DND-41 (cell line): ENCODE measurements at regions not wholly inside any gene's neighbourhood (a gene's known extent, or its start where the extent isn't known, plus 50 kb on each side); places are given as distances from the start of the nearest gene placed in this dataset.

ENCODE experiments used
- ATAC-seq: fragments of 200-7000 bp; cut with Tn5 transposase; 3 replicates; pipeline ENCODE4 v1.9.1; 2021; ENCODE audit warnings: low read depth; ENCODE audit not compliant: insufficient read depth
- DNase-seq: peaks from one replicate; pipeline ENCODE4 v3.0.0-alpha.2; 2020
- H2AFZ ChIP-seq: 2 replicates; pipeline ENCODE4 v1.6.0; 2012; ENCODE audit warnings: low read depth, low read length
- H3K27ac ChIP-seq: 2 replicates; pipeline ENCODE4 v1.5.1; 2012; ENCODE audit warnings: low read length, inconsistent platforms
- H3K27me3 ChIP-seq: fragments of 200-600 bp; sonication (generic); 2 replicates; pipeline ENCODE4 v1.6.0; 2012; ENCODE audit warnings: low read length, mild to moderate bottlenecking, inconsistent platforms; ENCODE audit not compliant: insufficient read depth, poor library complexity
- H3K36me3 ChIP-seq: 2 replicates; pipeline ENCODE4 v1.5.1; 2012; ENCODE audit warnings: low read length, inconsistent platforms; ENCODE audit not compliant: insufficient read depth
- H3K4me1 ChIP-seq: 2 replicates; pipeline ENCODE4 v1.5.1; 2012; ENCODE audit warnings: mild to moderate bottlenecking, low read length; ENCODE audit not compliant: insufficient read depth
- H3K4me2 ChIP-seq: 2 replicates; pipeline ENCODE4 v1.6.0; 2012; ENCODE audit warnings: mild to moderate bottlenecking, moderate library complexity, low read length, inconsistent platforms; ENCODE audit not compliant: insufficient read depth
- H3K4me3 ChIP-seq, 2 experiments: fragments of 200-600 bp in 1 of 2; shearing (Covaris generic) in 1 of 2; 2 replicates each; pipeline ENCODE4 v1.5.1; 2012 to 2016; ENCODE audit warnings: inconsistent platforms in 2 of 2, low read length in 2 of 2, mild to moderate bottlenecking in 2 of 2, low read depth in 1 of 2, moderate library complexity in 1 of 2
- H3K79me2 ChIP-seq: 2 replicates; pipeline ENCODE4 v1.6.0; 2012; ENCODE audit warnings: low read length, inconsistent platforms; ENCODE audit not compliant: insufficient read depth
- H3K9ac ChIP-seq: 2 replicates; pipeline ENCODE4 v1.6.0; 2012; ENCODE audit warnings: low read depth, mild to moderate bottlenecking, inconsistent platforms, low read length, moderate library complexity
- H3K9me3 ChIP-seq: 2 replicates; pipeline ENCODE4 v1.5.1; 2012; ENCODE audit warnings: low read length, moderate library complexity, mild to moderate bottlenecking, inconsistent platforms; ENCODE audit not compliant: insufficient read depth, severe bottlenecking
- H4K20me1 ChIP-seq: 2 replicates; pipeline ENCODE4 v1.6.0; 2012; ENCODE audit warnings: low read length; ENCODE audit not compliant: insufficient read depth
- EZH2 ChIP-seq: IDR thresholded peaks from 3 replicates; pipeline ENCODE4 v1.6.1; 2012; ENCODE audit warnings: borderline replicate concordance, low read depth, mild to moderate bottlenecking, moderate library complexity, low read length, inconsistent platforms; ENCODE audit not compliant: severe bottlenecking
- TF ChIP-seq, protein P1 (sequence below): IDR thresholded peaks from 2 replicates; pipeline ENCODE4 v1.5.1; 2012; ENCODE audit warnings: borderline replicate concordance, low read length, moderate library complexity, mild to moderate bottlenecking; ENCODE audit not compliant: poor library complexity, severe bottlenecking; ENCODE audit errors: extremely low read depth

- Histone ChIP-seq H4K20me1 (no peaks in the 10 kb centered on the region), H3K4me2 (no peak overlapping the region), H3K4me1 (no peaks in the 10 kb centered on the region), H3K36me3 (no peaks in the 10 kb centered on the region), H3K9me3 (no peaks in the 10 kb centered on the region), H3K79me2 (no peaks in the 10 kb centered on the region), H3K27me3 (no peaks in the 10 kb centered on the region), H3K4me3 (no peak overlapping the region), H2AFZ (no peak overlapping the region), H3K9ac (no peak overlapping the region), H3K27ac (no peak overlapping the region)
- ATAC-seq (no peak), DNase-seq (no peak)
- TF ChIP-seq EZH2 = no peak
- TF ChIP-seq, protein P1, sequence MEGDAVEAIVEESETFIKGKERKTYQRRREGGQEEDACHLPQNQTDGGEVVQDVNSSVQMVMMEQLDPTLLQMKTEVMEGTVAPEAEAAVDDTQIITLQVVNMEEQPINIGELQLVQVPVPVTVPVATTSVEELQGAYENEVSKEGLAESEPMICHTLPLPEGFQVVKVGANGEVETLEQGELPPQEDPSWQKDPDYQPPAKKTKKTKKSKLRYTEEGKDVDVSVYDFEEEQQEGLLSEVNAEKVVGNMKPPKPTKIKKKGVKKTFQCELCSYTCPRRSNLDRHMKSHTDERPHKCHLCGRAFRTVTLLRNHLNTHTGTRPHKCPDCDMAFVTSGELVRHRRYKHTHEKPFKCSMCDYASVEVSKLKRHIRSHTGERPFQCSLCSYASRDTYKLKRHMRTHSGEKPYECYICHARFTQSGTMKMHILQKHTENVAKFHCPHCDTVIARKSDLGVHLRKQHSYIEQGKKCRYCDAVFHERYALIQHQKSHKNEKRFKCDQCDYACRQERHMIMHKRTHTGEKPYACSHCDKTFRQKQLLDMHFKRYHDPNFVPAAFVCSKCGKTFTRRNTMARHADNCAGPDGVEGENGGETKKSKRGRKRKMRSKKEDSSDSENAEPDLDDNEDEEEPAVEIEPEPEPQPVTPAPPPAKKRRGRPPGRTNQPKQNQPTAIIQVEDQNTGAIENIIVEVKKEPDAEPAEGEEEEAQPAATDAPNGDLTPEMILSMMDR = no peak
Observed at GRCh38 chr13:87887459-87888123, 216.4 kb downstream of the SLITRK5 start.

- ATAC-seq = no peak
- TF ChIP-seq, protein P1 = no peak
- no peak for TF ChIP-seq EZH2
- H3K9ac ChIP-seq = no peak overlapping the region
- H3K4me1 ChIP-seq = no peaks in the 10 kb centered on the region
- no peaks in the 10 kb centered on the region for H4K20me1 ChIP-seq
- H3K79me2 ChIP-seq = no peaks in the 10 kb centered on the region
- no peaks in the 10 kb centered on the region for H3K9me3 ChIP-seq
- H3K27me3 ChIP-seq = no peaks in the 10 kb centered on the region
- no peak for DNase-seq
- no peaks in the 10 kb centered on the region for H3K36me3 ChIP-seq
- H3K4me2 ChIP-seq = no peak overlapping the region
- no peak overlapping the region for H3K4me3 ChIP-seq
- no peak overlapping the region for H3K27ac ChIP-seq
- H2AFZ ChIP-seq = no peak overlapping the region
Observed at GRCh38 chr13:87889254-87889653, 218.1 kb downstream of the SLITRK5 start.

DNA sequence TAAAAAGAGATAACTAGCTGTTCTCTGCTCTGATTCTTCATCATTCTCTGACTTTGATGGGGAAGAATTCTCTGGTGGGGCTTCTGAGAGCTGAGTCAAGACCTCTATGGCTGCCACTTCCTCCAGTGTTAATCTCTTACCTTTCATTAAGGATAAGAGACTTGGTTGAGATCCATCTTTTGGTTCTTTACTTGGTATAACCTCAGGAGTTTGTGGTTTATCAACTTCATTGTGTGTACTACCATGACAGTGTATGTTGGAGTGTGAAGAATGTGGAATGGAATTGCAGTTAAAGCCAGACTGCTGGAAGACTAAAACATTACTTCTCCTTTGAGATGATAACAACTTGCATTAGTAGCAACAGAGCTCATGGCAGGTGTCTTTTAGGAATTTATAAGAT is 222.0 kb downstream of the SLITRK5 start:
- Histone ChIP-seq H3K4me3 (no peak overlapping the region), H4K20me1 (no peaks in the 10 kb centered on the region), H3K4me2 (no peak overlapping the region), H3K4me1 (no peaks in the 10 kb centered on the region), H2AFZ (no peak overlapping the region), H3K9ac (no peak overlapping the region), H3K79me2 (no peaks in the 10 kb centered on the region), H3K27ac (no peak overlapping the region), H3K36me3 (no peaks in the 10 kb centered on the region), H3K9me3 (no peaks in the 10 kb centered on the region), H3K27me3 (no peaks in the 10 kb centered on the region)
- TF ChIP-seq, protein P1 = no peak
- no peak for TF ChIP-seq EZH2
- DNase-seq (no peak), ATAC-seq (no peak)

- Histone ChIP-seq H3K4me3 (no peak overlapping the region), H3K27ac (no peak overlapping the region), H3K9ac (no peak overlapping the region), H3K36me3 (no peaks in the 10 kb centered on the region), H3K4me2 (no peak overlapping the region), H3K4me1 (no peaks in the 10 kb centered on the region), H4K20me1 (no peaks in the 10 kb centered on the region), H3K27me3 (no peaks in the 10 kb centered on the region), H2AFZ (no peak overlapping the region), H3K9me3 (no peaks in the 10 kb centered on the region), H3K79me2 (no peaks in the 10 kb centered on the region)
- DNase-seq (no peak), ATAC-seq (no peak)
- TF ChIP-seq, protein P1 = no peak
- TF ChIP-seq EZH2 = no peak
Observed at GRCh38 chr13:87894059-87894458, 222.9 kb downstream of the SLITRK5 start.
